ENCODE measurements at regions not wholly inside any gene's neighbourhood (a gene's known extent, or its start where the extent isn't known, plus 50 kb on each side); places are given as distances from the start of the nearest gene placed in this dataset.

- Mint-ChIP-seq H3K36me3 (ENCODE audit: low read depth, unreplicated experiment) (no peaks in the 10 kb centered on the region), H3K27me3 (ENCODE audit: low read depth, unreplicated experiment) (no peaks in the 10 kb centered on the region), H3K4me3 (ENCODE audit: unreplicated experiment) (no peak overlapping the region), H3K4me1 (ENCODE audit: low read depth, unreplicated experiment) (peaks cover 7% of the 10 kb centered on the region), H3K9me3 (ENCODE audit: unreplicated experiment) (no peaks in the 10 kb centered on the region), H3K27ac (ENCODE audit: unreplicated experiment) (no peak overlapping the region)
- Histone ChIP-seq H4K20me1 (ENCODE audit: insufficient read depth, low read length) (no peaks in the 10 kb centered on the region), H2AFZ (ENCODE audit: low read depth, low read length) (no peak overlapping the region), H3K4me3 (ENCODE audit: insufficient read depth, low read depth, low read length) (no peak overlapping the region), H3K79me2 (ENCODE audit: insufficient read depth, low read length) (no peaks in the 10 kb centered on the region), H3K27me3 (ENCODE audit: insufficient read depth, low read length) (no peaks in the 10 kb centered on the region), H3K27ac (ENCODE audit: low read depth, low read length) (no peak overlapping the region), H3K9me3 (ENCODE audit: insufficient read depth, low read depth, low read length) (no peaks in the 10 kb centered on the region), H3K4me2 (ENCODE audit: low read length) (no peak overlapping the region), H3K9ac (ENCODE audit: low read length) (no peak overlapping the region), H3K4me1 (ENCODE audit: insufficient read depth, low read length) (peaks cover 3% of the 10 kb centered on the region), H3K36me3 (ENCODE audit: insufficient read depth, low read length) (no peaks in the 10 kb centered on the region)
- FAIRE-seq = no peak
- peak; percentile 45 for DNase-seq (ENCODE audit: low read depth)
- no peak for TF ChIP-seq CTCF (IDR thresholded peaks at IDR 0.05; ENCODE audit: insufficient read depth, low read depth, low read length)
- TF ChIP-seq EZH2 (IDR thresholded peaks at IDR 0.05; ENCODE audit: insufficient read depth, low read length) = no peak
Measured at GRCh38 chr11:23570828-23571227, 710.6 kb upstream of the CCDC179 start.

GRCh38 chr11:23573429-23573828 is 713.2 kb upstream of the CCDC179 start:
- DNase-seq (ENCODE audit: low read depth) = peak; percentile 44
- Histone ChIP-seq H3K9me3 (ENCODE audit: insufficient read depth, low read depth, low read length) (no peaks in the 10 kb centered on the region), H3K27me3 (ENCODE audit: insufficient read depth, low read length) (no peaks in the 10 kb centered on the region), H3K9ac (ENCODE audit: low read length) (no peak overlapping the region), H2AFZ (ENCODE audit: low read depth, low read length) (no peak overlapping the region), H3K4me1 (ENCODE audit: insufficient read depth, low read length) (peaks cover 3% of the 10 kb centered on the region), H4K20me1 (ENCODE audit: insufficient read depth, low read length) (no peaks in the 10 kb centered on the region), H3K36me3 (ENCODE audit: insufficient read depth, low read length) (no peaks in the 10 kb centered on the region), H3K79me2 (ENCODE audit: insufficient read depth, low read length) (no peaks in the 10 kb centered on the region), H3K4me2 (ENCODE audit: low read length) (no peak overlapping the region), H3K4me3 (ENCODE audit: insufficient read depth, low read depth, low read length) (no peak overlapping the region), H3K27ac (ENCODE audit: low read depth, low read length) (no peak overlapping the region)
- Mint-ChIP-seq H3K27me3 (ENCODE audit: low read depth, unreplicated experiment) (no peaks in the 10 kb centered on the region), H3K4me1 (ENCODE audit: low read depth, unreplicated experiment) (peaks cover 7% of the 10 kb centered on the region), H3K9me3 (ENCODE audit: unreplicated experiment) (no peaks in the 10 kb centered on the region), H3K36me3 (ENCODE audit: low read depth, unreplicated experiment) (no peaks in the 10 kb centered on the region), H3K4me3 (ENCODE audit: unreplicated experiment) (no peak overlapping the region), H3K27ac (ENCODE audit: unreplicated experiment) (no peak overlapping the region)
- TF ChIP-seq EZH2 (IDR thresholded peaks at IDR 0.05; ENCODE audit: insufficient read depth, low read length) (no peak), CTCF (IDR thresholded peaks at IDR 0.05; ENCODE audit: insufficient read depth, low read depth, low read length) (no peak)
- no peak for FAIRE-seq

GRCh38 chr11:23574149-23574548 is 713.9 kb upstream of the CCDC179 start:
- FAIRE-seq = no peak
- no peaks in the 10 kb centered on the region for H3K27me3 Mint-ChIP-seq (ENCODE audit: low read depth, unreplicated experiment)

More at GRCh38 chr11:23574149-23574548, 713.9 kb upstream of the CCDC179 start:
- Histone ChIP-seq H3K9me3 (ENCODE audit: insufficient read depth, low read depth, low read length) (no peaks in the 10 kb centered on the region), H3K4me3 (ENCODE audit: insufficient read depth, low read depth, low read length) (no peak overlapping the region), H3K4me1 (ENCODE audit: insufficient read depth, low read length) (peaks cover 3% of the 10 kb centered on the region), H3K79me2 (ENCODE audit: insufficient read depth, low read length) (no peaks in the 10 kb centered on the region), H4K20me1 (ENCODE audit: insufficient read depth, low read length) (no peaks in the 10 kb centered on the region), H3K9ac (ENCODE audit: low read length) (no peak overlapping the region), H2AFZ (ENCODE audit: low read depth, low read length) (no peak overlapping the region), H3K27me3 (ENCODE audit: insufficient read depth, low read length) (no peaks in the 10 kb centered on the region), H3K36me3 (ENCODE audit: insufficient read depth, low read length) (no peaks in the 10 kb centered on the region), H3K27ac (ENCODE audit: low read depth, low read length) (no peak overlapping the region), H3K4me2 (ENCODE audit: low read length) (no peak overlapping the region)
- no peak overlapping the region for H3K4me3 Mint-ChIP-seq (ENCODE audit: unreplicated experiment)
- no peaks in the 10 kb centered on the region for H3K36me3 Mint-ChIP-seq (ENCODE audit: low read depth, unreplicated experiment)
- peaks cover 7% of the 10 kb centered on the region for H3K4me1 Mint-ChIP-seq (ENCODE audit: low read depth, unreplicated experiment)
- H3K9me3 Mint-ChIP-seq (ENCODE audit: unreplicated experiment) = no peaks in the 10 kb centered on the region
- no peak overlapping the region for H3K27ac Mint-ChIP-seq (ENCODE audit: unreplicated experiment)
- TF ChIP-seq EZH2 (IDR thresholded peaks at IDR 0.05; ENCODE audit: insufficient read depth, low read length) = no peak
- TF ChIP-seq CTCF (IDR thresholded peaks at IDR 0.05; ENCODE audit: insufficient read depth, low read depth, low read length) = no peak
- DNase-seq (ENCODE audit: low read depth) = no peak
